HUES64 (cell line): ENCODE measurements at regions not wholly inside any gene's neighbourhood (a gene's known extent, or its start where the extent isn't known, plus 50 kb on each side); places are given as distances from the start of the nearest gene placed in this dataset.

Experiments
- H3K27ac ChIP-seq: 2 replicates; pipeline ENCODE4 v1.7.0; 2013; ENCODE audit warnings: low read depth, low read length, inconsistent platforms
- H3K27me3 ChIP-seq: 2 replicates; pipeline ENCODE4 v1.6.1; 2013; ENCODE audit warnings: mild to moderate bottlenecking, low read length; ENCODE audit not compliant: insufficient read depth
- H3K36me3 ChIP-seq: 2 replicates; pipeline ENCODE4 v1.6.1; 2013; ENCODE audit warnings: mild to moderate bottlenecking, low read length; ENCODE audit not compliant: insufficient read depth
- H3K4me1 ChIP-seq: 2 replicates; pipeline ENCODE4 v1.6.1; 2013; ENCODE audit warnings: mild to moderate bottlenecking, low read length, moderate library complexity; ENCODE audit not compliant: insufficient read depth
- H3K4me3 ChIP-seq: 2 replicates; pipeline ENCODE4 v1.5.1; 2013; ENCODE audit warnings: mild to moderate bottlenecking, low read length, moderate library complexity
- H3K9ac ChIP-seq: 2 replicates; pipeline ENCODE4 v1.6.1; 2013; ENCODE audit warnings: mild to moderate bottlenecking, low read depth, low read length
- H3K9me3 ChIP-seq: 2 replicates; pipeline ENCODE4 v1.6.1; 2013; ENCODE audit warnings: low read depth, low read length; ENCODE audit not compliant: insufficient read depth
- WGBS: fragments of 150-250, 120-280 bp; methylation state at CpG from one replicate; pipeline ENCODE4 v1.1.7; 2013; ENCODE audit warnings: missing lambda C conversion rate; 5-methylcytosine and 5-hydroxymethylcytosine counted together

DNA sequence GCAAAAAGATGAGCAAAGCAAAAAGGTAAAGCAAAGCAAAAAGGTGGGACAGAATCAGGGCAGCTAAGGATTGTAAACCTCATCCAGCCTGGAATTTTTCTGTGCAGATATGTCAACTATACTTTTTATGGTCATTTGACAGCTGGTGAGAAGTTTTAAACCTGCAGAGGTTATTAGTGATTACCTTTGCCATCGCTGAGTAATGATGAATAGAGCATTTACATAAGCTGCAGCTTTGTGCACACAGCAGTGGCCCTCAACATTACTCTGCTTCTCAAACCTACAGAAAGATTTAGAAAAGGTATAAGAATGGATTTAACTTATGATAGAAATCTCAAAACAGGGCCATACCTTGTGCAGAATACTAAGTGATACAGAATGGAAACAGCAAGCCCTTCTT lies 54.5 kb upstream of the C4orf54 start:
- 100% methylated on average over 1 of the region's 1 CpG for WGBS
- no peak overlapping the region for H3K9ac ChIP-seq
- H3K9me3 ChIP-seq = no peaks in the 10 kb centered on the region
- no peak overlapping the region for H3K4me3 ChIP-seq
- H3K27ac ChIP-seq = no peak overlapping the region
- H3K4me1 ChIP-seq = 0 out of 2 replicates have a peak, but pooled peaks cover 3% of the 10 kb centered on the region
- no peaks in the 10 kb centered on the region for H3K36me3 ChIP-seq
- H3K27me3 ChIP-seq = no peaks in the 10 kb centered on the region

DNA sequence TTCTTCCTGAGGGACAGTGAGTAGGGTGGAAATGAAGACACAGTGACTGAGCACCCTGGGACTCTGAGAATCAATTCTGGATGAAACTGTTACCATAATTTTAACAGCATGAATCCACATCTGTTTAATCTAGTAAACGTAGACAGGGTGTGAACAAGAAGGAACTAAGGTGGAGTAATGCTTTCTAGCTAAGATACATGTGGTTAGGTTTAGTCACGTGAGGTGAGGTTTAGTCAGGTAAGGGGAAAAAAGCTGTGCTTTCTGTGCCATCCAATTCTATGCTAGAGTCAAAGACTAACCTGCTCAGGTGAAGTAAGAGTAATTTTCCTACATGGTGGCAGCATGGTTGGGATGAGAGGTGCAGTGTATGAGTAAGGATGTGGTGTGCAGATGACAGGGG lies 54.0 kb upstream of the C4orf54 start:
- no peak overlapping the region for H3K27ac ChIP-seq
- no peaks in the 10 kb centered on the region for H3K27me3 ChIP-seq
- H3K9ac ChIP-seq = no peak overlapping the region
- H3K4me1 ChIP-seq = no peaks in the 10 kb centered on the region
- no peak overlapping the region for H3K4me3 ChIP-seq
- no peaks in the 10 kb centered on the region for H3K9me3 ChIP-seq
- WGBS = 88% methylated on average over 2 of the region's 2 CpGs
- H3K36me3 ChIP-seq = no peaks in the 10 kb centered on the region

DNA sequence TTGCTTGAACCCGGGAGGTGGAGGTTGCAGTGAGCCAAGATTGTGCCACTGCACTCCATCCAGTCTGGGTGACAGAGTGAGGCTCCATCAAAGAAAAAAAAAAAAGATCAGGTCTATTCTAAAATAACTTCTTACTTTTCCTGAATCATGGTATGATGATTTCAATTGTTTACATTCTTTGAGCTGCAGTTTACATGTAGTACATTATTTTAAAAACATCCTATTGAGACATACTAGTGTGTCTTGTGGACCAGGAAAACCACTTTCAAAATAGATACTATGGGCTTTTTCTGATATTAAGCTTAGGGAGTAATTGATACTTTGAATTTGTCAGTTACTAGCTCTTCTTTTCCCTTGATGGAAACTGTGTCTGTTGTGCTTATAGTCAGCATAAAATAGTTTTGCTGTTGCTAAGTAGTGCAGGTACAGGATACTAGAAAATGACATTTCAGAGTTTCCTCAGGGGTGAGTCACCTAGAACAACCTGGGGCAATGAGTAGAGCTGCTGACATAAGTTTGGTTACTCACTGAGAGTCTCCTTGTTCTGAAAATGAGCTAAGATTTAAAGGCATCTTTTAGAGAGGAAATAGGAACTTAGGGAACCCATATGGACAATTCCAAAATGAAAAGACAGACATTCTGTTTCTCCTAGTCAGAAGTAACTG lies 53.2 kb upstream of the C4orf54 start:
- Histone ChIP-seq H3K27ac (no peak overlapping the region), H3K4me3 (no peak overlapping the region), H3K9ac (no peak overlapping the region), H3K27me3 (no peaks in the 10 kb centered on the region), H3K9me3 (no peaks in the 10 kb centered on the region), H3K4me1 (no peaks in the 10 kb centered on the region), H3K36me3 (no peaks in the 10 kb centered on the region)
- WGBS = 100% methylated on average over 1 of the region's 1 CpG

DNA sequence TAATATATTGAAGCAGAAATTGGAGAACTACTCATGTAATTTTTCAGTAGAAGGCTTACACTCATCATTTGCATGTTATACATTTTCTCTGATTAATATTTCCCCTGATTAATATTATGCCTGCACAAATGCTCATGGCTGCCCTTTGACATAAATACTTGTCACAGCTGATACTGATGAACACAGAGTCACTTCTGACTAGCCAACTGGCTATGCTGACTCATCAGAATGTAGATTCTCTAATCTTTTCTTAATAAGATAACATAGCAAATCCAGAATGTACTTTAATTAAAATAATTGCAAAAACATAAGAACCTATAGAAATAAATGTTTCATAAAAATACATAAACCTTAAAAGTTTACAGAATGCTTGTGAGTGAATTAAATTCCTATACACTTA lies 52.4 kb upstream of the C4orf54 start:
- Histone ChIP-seq H3K9ac (no peak overlapping the region), H3K36me3 (no peaks in the 10 kb centered on the region), H3K27ac (no peak overlapping the region), H3K9me3 (no peaks in the 10 kb centered on the region), H3K27me3 (no peaks in the 10 kb centered on the region), H3K4me3 (no peak overlapping the region), H3K4me1 (no peaks in the 10 kb centered on the region)

DNA sequence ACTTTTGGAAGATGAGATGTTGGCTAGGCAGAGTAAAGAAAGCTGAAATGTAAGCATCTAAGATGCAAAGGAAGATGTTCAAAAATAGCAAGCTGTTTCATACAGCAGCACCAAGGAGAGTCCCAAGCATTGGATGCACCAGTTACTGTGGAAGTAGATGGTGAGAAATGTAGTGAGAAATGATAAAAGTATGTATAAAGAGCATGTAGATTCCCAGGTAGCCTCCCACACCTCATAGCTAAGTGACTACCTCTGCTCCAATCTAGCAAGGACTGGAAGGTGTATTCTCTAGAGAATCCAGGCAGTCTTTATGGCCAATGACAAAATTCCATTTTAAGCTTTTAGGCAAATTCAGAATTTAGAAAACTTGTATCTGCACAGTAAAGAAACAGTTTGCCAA lies 50.9 kb upstream of the C4orf54 start:
- Histone ChIP-seq H3K9ac (no peak overlapping the region), H3K27ac (no peak overlapping the region), H3K36me3 (no peaks in the 10 kb centered on the region), H3K4me3 (no peak overlapping the region), H3K9me3 (no peaks in the 10 kb centered on the region), H3K27me3 (no peaks in the 10 kb centered on the region), H3K4me1 (no peaks in the 10 kb centered on the region)
